ENCODE measurements at regions not wholly inside any gene's neighbourhood (a gene's known extent, or its start where the extent isn't known, plus 50 kb on each side); places are given as distances from the start of the nearest gene placed in this dataset.

DNA sequence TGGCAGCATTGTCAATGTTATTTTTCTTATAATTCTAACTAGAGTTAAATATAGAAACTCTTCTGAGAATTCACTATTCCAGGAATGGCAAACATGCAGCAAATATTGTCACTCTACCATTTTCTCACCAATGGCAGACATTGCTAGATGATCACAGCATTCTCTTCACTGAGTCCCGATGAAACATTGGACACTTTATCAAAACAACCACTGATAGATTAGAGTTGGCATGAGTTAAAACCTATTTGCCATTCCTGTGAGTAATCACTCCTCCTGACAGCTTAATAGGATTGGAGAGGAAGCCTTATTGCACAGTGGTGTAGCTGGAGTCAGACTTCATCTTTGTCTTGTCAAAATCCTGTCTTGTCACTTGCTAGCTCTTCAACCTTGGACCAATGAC, 163.9 kb upstream of the THUMPD2 start:
- Histone ChIP-seq H3K4me2 (replicated peaks; ENCODE audit: low read depth, low read length, poor library complexity, severe bottlenecking) (no peak overlapping the region), H3K4me1 (ENCODE audit: control insufficient read depth in 2 of 2, insufficient read depth in 2 of 2, low read length in 2 of 2) (no peaks in the 10 kb centered on the region), H3K9me3 (ENCODE audit: control extremely low read depth in 1 of 3, control insufficient read depth in 2 of 3, insufficient read depth in 1 of 3, low read length in 2 of 3) (peaks cover 0 to 4% (median 0%) of the 10 kb centered on the region in 3 donors), H2AFZ (ENCODE audit: insufficient read depth, low read depth, low read length, poor library complexity, severe bottlenecking) (no peak overlapping the region), H3K36me3 (replicated peaks in 1 of 2; ENCODE audit: control extremely low read depth in 1 of 2, control insufficient read depth in 1 of 2, extremely low read depth in 1 of 2, insufficient read depth in 2 of 2, low read length in 1 of 2) (no peaks in the 10 kb centered on the region), H3K9ac (ENCODE audit: low read length) (no peak overlapping the region), H3K79me2 (ENCODE audit: control insufficient read depth, insufficient read depth, low read length) (no peaks in the 10 kb centered on the region), H4K20me1 (ENCODE audit: control insufficient read depth, insufficient read depth, low read length, poor library complexity, severe bottlenecking) (no peaks in the 10 kb centered on the region), H3K27ac (ENCODE audit: low read length in 2 of 2) (no peak overlapping the region), H3K4me3 (ENCODE audit: control extremely low read depth in 1 of 5, extremely low read depth in 1 of 5, insufficient read depth in 1 of 5, low read depth in 2 of 5, low read length in 4 of 5) (no peak overlapping the region), H3K27me3 (replicated peaks in 1 of 4; ENCODE audit: control extremely low read depth in 1 of 4, control insufficient read depth in 3 of 4, insufficient read depth in 4 of 4, low read length in 3 of 4) (no peaks in the 10 kb centered on the region)
- H3K27me3 Mint-ChIP-seq, result peaks cover 8% of the 10 kb centered on the region
- ChIA-PET POLR2A (no interaction called here), CTCF (no interaction called here)
- whole genome bisulfite sequencing (ENCODE audit: insufficient coverage), result no CpG with 5 or more reads among the region's 1 CpG
- no peaks in the 10 kb centered on the region for H3K4me1 Mint-ChIP-seq
- intact Hi-C loops (cut with micrococcal nuclease), result no loop called here
- H3K9me3 Mint-ChIP-seq (ENCODE audit: insufficient read depth), result no peaks in the 10 kb centered on the region
- TF ChIP-seq, protein P1, sequence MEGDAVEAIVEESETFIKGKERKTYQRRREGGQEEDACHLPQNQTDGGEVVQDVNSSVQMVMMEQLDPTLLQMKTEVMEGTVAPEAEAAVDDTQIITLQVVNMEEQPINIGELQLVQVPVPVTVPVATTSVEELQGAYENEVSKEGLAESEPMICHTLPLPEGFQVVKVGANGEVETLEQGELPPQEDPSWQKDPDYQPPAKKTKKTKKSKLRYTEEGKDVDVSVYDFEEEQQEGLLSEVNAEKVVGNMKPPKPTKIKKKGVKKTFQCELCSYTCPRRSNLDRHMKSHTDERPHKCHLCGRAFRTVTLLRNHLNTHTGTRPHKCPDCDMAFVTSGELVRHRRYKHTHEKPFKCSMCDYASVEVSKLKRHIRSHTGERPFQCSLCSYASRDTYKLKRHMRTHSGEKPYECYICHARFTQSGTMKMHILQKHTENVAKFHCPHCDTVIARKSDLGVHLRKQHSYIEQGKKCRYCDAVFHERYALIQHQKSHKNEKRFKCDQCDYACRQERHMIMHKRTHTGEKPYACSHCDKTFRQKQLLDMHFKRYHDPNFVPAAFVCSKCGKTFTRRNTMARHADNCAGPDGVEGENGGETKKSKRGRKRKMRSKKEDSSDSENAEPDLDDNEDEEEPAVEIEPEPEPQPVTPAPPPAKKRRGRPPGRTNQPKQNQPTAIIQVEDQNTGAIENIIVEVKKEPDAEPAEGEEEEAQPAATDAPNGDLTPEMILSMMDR (IDR thresholded peaks at IDR 0.05), result no peak
- no peak for TF ChIP-seq EZH2 (IDR thresholded peaks at IDR 0.05; ENCODE audit: borderline replicate concordance, insufficient read depth, low read depth, low read length, poor library complexity, severe bottlenecking)
- ATAC-seq (ENCODE audit: low read depth) (no peak), DNase-seq (no peak)
- no peak overlapping the region for H3K27ac Mint-ChIP-seq
- no peak overlapping the region for H3K4me3 Mint-ChIP-seq

DNA sequence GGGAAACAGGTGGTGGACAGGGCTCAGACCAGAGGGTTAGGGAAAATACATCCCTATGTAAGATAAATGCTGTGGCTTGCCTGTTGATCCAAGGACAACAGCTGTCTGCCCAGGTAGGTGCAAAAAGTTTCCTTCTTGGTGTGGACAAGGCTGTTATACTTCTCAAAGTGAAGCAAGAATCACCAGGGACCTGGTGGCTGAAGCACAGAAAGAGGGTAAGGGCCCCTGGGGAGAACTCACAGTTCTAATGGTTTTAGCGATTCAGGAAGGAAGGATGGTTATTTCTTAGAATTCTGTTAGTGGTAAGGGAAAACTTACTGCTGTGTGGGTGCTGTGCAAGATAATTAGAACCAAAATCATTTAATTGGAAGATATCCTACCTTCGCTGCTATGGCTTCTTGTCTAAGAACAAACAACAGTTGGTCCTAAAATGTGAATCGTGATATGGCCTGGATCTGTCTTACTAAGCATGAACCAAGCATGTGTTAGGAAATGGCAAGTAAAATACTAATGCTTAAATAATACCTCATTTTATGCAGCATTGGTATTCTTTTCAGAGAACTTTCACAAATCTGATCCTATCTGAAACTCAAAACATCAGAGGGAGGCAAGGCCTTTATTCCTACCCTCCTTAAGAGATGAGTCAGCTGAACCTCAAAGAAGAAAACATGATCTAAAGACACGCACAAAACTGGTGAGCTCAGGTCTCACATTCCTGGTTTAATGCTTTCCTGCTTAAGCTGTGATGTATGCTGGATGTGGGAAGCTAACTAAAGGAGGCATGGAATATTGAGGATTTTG, 159.2 kb upstream of the THUMPD2 start:
- Histone ChIP-seq H3K4me2 (replicated peaks; ENCODE audit: low read depth, low read length, poor library complexity, severe bottlenecking) (no peak overlapping the region), H3K4me1 (ENCODE audit: control insufficient read depth in 2 of 2, insufficient read depth in 2 of 2, low read length in 2 of 2) (no peaks in the 10 kb centered on the region), H3K27ac (ENCODE audit: low read length in 2 of 2) (no peak overlapping the region), H3K36me3 (replicated peaks in 1 of 2; ENCODE audit: control extremely low read depth in 1 of 2, control insufficient read depth in 1 of 2, extremely low read depth in 1 of 2, insufficient read depth in 2 of 2, low read length in 1 of 2) (no peaks in the 10 kb centered on the region), H3K9me3 (ENCODE audit: control extremely low read depth in 1 of 3, control insufficient read depth in 2 of 3, insufficient read depth in 1 of 3, low read length in 2 of 3) (peaks cover 0 to 4% (median 0%) of the 10 kb centered on the region in 3 donors), H3K9ac (ENCODE audit: low read length) (no peak overlapping the region), H3K4me3 (ENCODE audit: control extremely low read depth in 1 of 5, extremely low read depth in 1 of 5, insufficient read depth in 1 of 5, low read depth in 2 of 5, low read length in 4 of 5) (no peak overlapping the region), H3K27me3 (replicated peaks in 1 of 4; ENCODE audit: control extremely low read depth in 1 of 4, control insufficient read depth in 3 of 4, insufficient read depth in 4 of 4, low read length in 3 of 4) (no peaks in the 10 kb centered on the region), H4K20me1 (ENCODE audit: control insufficient read depth, insufficient read depth, low read length, poor library complexity, severe bottlenecking) (no peaks in the 10 kb centered on the region), H2AFZ (ENCODE audit: insufficient read depth, low read depth, low read length, poor library complexity, severe bottlenecking) (no peak overlapping the region), H3K79me2 (ENCODE audit: control insufficient read depth, insufficient read depth, low read length) (no peaks in the 10 kb centered on the region)
- WGBS (ENCODE audit: insufficient coverage), result 40% methylated on average over 2 of the region's 4 CpGs
- TF ChIP-seq, protein P1 (IDR thresholded peaks at IDR 0.05), result no peak
- TF ChIP-seq EZH2 (IDR thresholded peaks at IDR 0.05; ENCODE audit: borderline replicate concordance, insufficient read depth, low read depth, low read length, poor library complexity, severe bottlenecking), result no peak
- ATAC-seq (ENCODE audit: low read depth), result no peak
- H3K9me3 Mint-ChIP-seq (ENCODE audit: insufficient read depth), result no peaks in the 10 kb centered on the region
- no peak for DNase-seq
- H3K27me3 Mint-ChIP-seq, result peaks cover 4% of the 10 kb centered on the region
- no peak overlapping the region for H3K27ac Mint-ChIP-seq
- CTCF ChIA-PET, result no interaction called here
- no peak overlapping the region for H3K4me3 Mint-ChIP-seq
- POLR2A ChIA-PET, result no interaction called here
- H3K4me1 Mint-ChIP-seq, result no peaks in the 10 kb centered on the region
- intact Hi-C loops (cut with micrococcal nuclease), result no loop called here

All from B cell (primary cell).